ENCODE measurements at regions not wholly inside any gene's neighbourhood (a gene's known extent, or its start where the extent isn't known, plus 50 kb on each side); places are given as distances from the start of the nearest gene placed in this dataset.

- TF ChIP-seq CTCF (conservative IDR thresholded peaks at IDR 0.05; ENCODE audit: low read length) = no peak
- no peak for TF ChIP-seq EZH2phosphoT487 (IDR thresholded peaks at IDR 0.05; ENCODE audit: borderline replicate concordance, low read depth, low read length)
These were observed 67.9 kb upstream of the PDE3A start for GRCh38 chr12:20300457-20300856.
